AG04449 (cell line): ENCODE measurements at regions not wholly inside any gene's neighbourhood (a gene's known extent, or its start where the extent isn't known, plus 50 kb on each side); places are given as distances from the start of the nearest gene placed in this dataset.

Experiments
- CTCF ChIA-PET: fragments of 350-600 bp; formaldehyde crosslinking; extraction: SDS; loops from one replicate; lab custom pipeline; 2021; ENCODE audit warnings: antibody characterized with exemption; lab: Yijun Ruan, JAX
- POLR2A ChIA-PET: fragments of 400-600, 350-600 bp; formaldehyde crosslinking; extraction: SDS; loops from one replicate; lab custom pipeline; 2020; ENCODE audit warnings: antibody characterized with exemption, inconsistent platforms; lab: Yijun Ruan, JAX
- DNase-seq: peaks from one replicate; pipeline ENCODE4 v3.0.0-alpha.2; 2010; ENCODE audit warnings: low read depth, low spot score
- H3K4me3 ChIP-seq: 2 replicates; pipeline ENCODE4 v1.5.1; 2011; ENCODE audit warnings: low read depth, mild to moderate bottlenecking, control low read depth, low read length
- TF ChIP-seq, protein P1 (sequence below): IDR thresholded peaks from one replicate; pipeline ENCODE4 v1.5.1; 2011; ENCODE audit warnings: mild to moderate bottlenecking, moderate library complexity, low read length, control low read depth, inconsistent platforms; ENCODE audit not compliant: insufficient read depth; ENCODE audit errors: missing control alignments

- CTCF ChIA-PET, result no interaction called here
- TF ChIP-seq, protein P1, sequence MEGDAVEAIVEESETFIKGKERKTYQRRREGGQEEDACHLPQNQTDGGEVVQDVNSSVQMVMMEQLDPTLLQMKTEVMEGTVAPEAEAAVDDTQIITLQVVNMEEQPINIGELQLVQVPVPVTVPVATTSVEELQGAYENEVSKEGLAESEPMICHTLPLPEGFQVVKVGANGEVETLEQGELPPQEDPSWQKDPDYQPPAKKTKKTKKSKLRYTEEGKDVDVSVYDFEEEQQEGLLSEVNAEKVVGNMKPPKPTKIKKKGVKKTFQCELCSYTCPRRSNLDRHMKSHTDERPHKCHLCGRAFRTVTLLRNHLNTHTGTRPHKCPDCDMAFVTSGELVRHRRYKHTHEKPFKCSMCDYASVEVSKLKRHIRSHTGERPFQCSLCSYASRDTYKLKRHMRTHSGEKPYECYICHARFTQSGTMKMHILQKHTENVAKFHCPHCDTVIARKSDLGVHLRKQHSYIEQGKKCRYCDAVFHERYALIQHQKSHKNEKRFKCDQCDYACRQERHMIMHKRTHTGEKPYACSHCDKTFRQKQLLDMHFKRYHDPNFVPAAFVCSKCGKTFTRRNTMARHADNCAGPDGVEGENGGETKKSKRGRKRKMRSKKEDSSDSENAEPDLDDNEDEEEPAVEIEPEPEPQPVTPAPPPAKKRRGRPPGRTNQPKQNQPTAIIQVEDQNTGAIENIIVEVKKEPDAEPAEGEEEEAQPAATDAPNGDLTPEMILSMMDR, result no peak
- DNase-seq, result no peak
- no peak overlapping the region for H3K4me3 ChIP-seq
- POLR2A ChIA-PET, result no interaction called here
These were observed 60.8 kb downstream of the CCNA1 start for GRCh38 chr13:36493046-36493445.

DNA sequence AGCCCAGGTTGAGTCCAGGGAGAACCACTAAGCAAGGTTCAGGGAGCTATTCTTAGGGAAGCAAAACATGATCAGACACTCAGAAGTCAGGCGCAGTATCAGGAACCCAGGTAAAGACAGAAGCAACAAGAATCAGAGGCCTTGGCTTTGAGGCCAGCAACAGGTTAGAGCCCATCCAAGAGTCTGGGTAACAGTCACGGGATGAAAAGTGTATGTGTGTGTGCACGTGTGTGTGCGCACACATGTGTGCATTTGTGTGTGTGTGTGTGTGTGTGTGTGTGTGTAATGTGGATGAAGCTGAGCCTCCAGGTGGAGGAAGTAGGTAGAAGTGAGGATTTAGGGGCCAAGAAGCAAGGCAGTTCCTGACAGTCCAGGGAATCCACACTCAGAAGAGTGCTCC is 63.1 kb downstream of the CCNA1 start:
- DNase-seq, result no peak
- TF ChIP-seq, protein P1, result no peak
- H3K4me3 ChIP-seq, result no peak overlapping the region
- POLR2A ChIA-PET, result no interaction called here
- CTCF ChIA-PET, result no interaction called here

DNA sequence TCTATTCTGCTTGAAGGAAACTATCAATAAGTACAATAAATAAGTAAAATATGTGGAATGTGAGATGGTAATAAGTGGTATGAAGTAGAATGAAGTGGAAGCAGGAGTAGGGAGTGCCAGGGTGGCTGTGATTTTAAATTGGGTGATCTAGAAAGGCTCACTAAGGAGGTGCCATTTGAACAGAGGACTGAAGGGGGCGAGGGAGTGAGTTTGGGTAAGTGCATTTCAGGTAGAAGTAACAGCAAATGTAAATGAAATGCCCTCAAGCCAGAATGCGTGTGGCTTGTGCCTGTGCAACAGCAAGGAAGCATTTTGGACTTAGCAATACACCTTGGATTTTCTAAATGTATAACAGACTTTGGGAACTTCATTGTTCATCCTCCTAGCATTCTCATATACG is 77.1 kb downstream of the CCNA1 start:
- TF ChIP-seq, protein P1, result no peak
- no peak overlapping the region for H3K4me3 ChIP-seq
- ChIA-PET POLR2A (no interaction called here), CTCF (no interaction called here)
- no peak for DNase-seq

- H3K4me3 ChIP-seq, result no peak overlapping the region
- CTCF ChIA-PET, result no interaction called here
- TF ChIP-seq, protein P1, result no peak
These were observed 80.5 kb downstream of the CCNA1 start for GRCh38 chr13:36512771-36513170.

DNA sequence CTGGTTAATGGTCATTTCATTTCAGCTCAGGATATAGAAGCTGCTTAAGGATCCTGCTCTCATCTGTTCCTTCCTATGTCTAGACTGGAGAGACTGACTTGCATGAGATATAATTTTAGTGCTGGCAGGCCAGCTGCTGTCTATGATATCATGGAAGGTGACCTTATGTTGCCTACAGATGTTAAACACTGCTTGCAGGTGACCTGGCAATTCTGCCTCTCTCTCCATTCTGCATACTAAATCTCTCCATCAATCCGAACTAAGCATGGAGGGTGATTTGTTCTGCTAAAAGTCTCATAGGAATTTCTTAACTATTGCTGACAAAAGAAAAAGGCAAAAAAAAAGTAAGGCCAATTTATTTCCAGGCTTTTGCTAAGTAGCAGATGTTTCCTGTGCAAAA is 81.0 kb downstream of the CCNA1 start:
- POLR2A ChIA-PET, result no interaction called here
- H3K4me3 ChIP-seq, result no peak overlapping the region
- CTCF ChIA-PET, result no interaction called here
- DNase-seq, result no peak
- TF ChIP-seq, protein P1, result no peak

More at GRCh38 chr13:36512771-36513170, 80.5 kb downstream of the CCNA1 start:
- DNase-seq, result no peak
- POLR2A ChIA-PET, result no interaction called here

GRCh38 chr13:36515466-36515865 is 83.2 kb downstream of the CCNA1 start:
- DNase-seq, result no peak
- ChIA-PET CTCF (no interaction called here), POLR2A (no interaction called here)
- no peak overlapping the region for H3K4me3 ChIP-seq
- TF ChIP-seq, protein P1, result no peak
